ENCODE measurements at regions not wholly inside any gene's neighbourhood (a gene's known extent, or its start where the extent isn't known, plus 50 kb on each side); places are given as distances from the start of the nearest gene placed in this dataset.

DNA sequence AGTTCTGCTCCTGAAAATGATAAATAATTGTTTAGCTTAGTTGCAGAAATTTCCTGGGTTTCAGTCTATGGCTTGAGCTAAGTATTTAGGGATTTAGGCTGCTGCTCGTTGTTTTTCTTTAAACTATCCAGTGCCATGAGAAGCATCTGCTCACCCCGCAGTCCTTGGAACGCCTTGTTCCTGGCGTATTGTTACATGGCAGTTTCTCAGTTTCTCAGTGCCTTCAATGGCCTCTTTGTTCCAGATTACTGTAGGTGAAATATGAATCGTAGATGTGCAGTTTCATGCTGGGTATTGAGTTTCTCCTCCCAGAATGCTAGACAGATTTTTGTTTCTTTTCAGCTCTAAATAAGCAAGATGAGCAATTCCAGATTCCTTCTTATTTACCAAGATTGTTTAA is 269.5 kb upstream of the GBE1 start:
- TF ChIP-seq, protein P1, sequence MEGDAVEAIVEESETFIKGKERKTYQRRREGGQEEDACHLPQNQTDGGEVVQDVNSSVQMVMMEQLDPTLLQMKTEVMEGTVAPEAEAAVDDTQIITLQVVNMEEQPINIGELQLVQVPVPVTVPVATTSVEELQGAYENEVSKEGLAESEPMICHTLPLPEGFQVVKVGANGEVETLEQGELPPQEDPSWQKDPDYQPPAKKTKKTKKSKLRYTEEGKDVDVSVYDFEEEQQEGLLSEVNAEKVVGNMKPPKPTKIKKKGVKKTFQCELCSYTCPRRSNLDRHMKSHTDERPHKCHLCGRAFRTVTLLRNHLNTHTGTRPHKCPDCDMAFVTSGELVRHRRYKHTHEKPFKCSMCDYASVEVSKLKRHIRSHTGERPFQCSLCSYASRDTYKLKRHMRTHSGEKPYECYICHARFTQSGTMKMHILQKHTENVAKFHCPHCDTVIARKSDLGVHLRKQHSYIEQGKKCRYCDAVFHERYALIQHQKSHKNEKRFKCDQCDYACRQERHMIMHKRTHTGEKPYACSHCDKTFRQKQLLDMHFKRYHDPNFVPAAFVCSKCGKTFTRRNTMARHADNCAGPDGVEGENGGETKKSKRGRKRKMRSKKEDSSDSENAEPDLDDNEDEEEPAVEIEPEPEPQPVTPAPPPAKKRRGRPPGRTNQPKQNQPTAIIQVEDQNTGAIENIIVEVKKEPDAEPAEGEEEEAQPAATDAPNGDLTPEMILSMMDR (IDR thresholded peaks at IDR 0.05), result no peak
- TF ChIP-seq POLR2A (IDR thresholded peaks at IDR 0.05), result no peak

Measured in testis (tissue), 2 donors.